ENCODE measurements at regions not wholly inside any gene's neighbourhood (a gene's known extent, or its start where the extent isn't known, plus 50 kb on each side); places are given as distances from the start of the nearest gene placed in this dataset.

DNA sequence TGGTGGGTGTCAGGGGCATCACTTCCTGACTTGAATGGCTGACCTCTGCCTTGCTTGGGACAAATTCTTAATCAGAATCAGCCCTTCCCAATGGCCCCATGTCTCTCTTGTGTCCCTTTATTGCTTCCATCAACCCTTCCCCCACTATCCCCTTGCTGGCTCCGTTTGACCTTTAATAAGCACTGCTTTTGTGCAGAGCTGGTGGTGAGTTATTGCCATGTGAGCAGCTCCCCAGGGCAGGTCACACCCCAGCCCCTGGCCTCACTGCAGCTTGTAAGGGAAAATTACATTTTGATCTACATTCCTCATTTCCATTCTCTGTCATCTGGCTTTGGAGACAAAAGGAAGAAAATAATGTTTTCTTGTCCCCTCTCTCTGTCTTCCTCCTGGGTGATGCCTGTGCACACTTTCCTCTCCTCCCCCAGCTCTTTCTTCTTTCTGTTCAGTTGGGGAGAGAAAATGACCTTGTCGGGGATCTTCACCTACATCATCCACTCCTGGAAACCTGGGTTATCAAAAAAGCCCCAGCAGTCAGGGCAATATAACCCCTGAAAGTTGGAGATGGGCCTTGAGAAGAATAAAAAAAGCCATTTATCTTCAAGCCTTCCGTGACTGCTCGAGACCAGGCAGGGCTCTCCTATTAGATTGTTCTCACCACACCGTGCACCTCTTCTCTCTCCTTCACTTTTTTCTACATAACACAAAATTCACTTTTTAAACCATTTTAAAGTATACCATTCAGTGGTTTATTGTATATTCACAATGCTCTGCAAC, 100.4 kb upstream of the SRRM4 start:
- no peak for TF ChIP-seq POLR2A (IDR thresholded peaks at IDR 0.05)
- TF ChIP-seq, protein P1, sequence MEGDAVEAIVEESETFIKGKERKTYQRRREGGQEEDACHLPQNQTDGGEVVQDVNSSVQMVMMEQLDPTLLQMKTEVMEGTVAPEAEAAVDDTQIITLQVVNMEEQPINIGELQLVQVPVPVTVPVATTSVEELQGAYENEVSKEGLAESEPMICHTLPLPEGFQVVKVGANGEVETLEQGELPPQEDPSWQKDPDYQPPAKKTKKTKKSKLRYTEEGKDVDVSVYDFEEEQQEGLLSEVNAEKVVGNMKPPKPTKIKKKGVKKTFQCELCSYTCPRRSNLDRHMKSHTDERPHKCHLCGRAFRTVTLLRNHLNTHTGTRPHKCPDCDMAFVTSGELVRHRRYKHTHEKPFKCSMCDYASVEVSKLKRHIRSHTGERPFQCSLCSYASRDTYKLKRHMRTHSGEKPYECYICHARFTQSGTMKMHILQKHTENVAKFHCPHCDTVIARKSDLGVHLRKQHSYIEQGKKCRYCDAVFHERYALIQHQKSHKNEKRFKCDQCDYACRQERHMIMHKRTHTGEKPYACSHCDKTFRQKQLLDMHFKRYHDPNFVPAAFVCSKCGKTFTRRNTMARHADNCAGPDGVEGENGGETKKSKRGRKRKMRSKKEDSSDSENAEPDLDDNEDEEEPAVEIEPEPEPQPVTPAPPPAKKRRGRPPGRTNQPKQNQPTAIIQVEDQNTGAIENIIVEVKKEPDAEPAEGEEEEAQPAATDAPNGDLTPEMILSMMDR (IDR thresholded peaks at IDR 0.05), result no peak

Data from uterus (tissue), 2 donors.